Panc1 (cell line): ENCODE measurements at regions not wholly inside any gene's neighbourhood (a gene's known extent, or its start where the extent isn't known, plus 50 kb on each side); places are given as distances from the start of the nearest gene placed in this dataset.

Experiments used
- ATAC-seq: fragments of 200-7000 bp; cut with Tn5 transposase; 2 replicates; pipeline ENCODE4 v1.9.1; 2020; ENCODE audit warnings: mild to moderate bottlenecking, moderate library complexity
- BruUV-seq: library from RNA; stranded (reverse); fragments of 400-500 nt; replicated peaks from 2 replicates; lab custom pipeline; 2021; lab: Mats Ljungman, UMichigan
- CTCF ChIA-PET: fragments of 300-600 bp; sonication (Branson Sonifier 250); formaldehyde crosslinking; loops from one replicate; lab custom pipeline; 2022; ENCODE audit warnings: antibody characterized with exemption; lab: Charles Lee
- POLR2A ChIA-PET: fragments of 300-600 bp; sonication (Branson Sonifier 250); formaldehyde crosslinking; loops from one replicate; lab custom pipeline; 2022; ENCODE audit warnings: antibody characterized with exemption; lab: Charles Lee
- DNase-seq: peaks from one replicate; pipeline ENCODE4 v3.0.0-alpha.2; 2010; ENCODE audit warnings: low read depth, low spot score
- H3K27ac ChIP-seq: 2 replicates; pipeline ENCODE4 v1.5.1; 2011; ENCODE audit warnings: mild to moderate bottlenecking, low read length, inconsistent platforms
- H3K27me3 ChIP-seq: fragments of 200-500 bp; sonication (Bioruptor generic); 2 replicates; pipeline ENCODE4 v1.6.0; 2014; ENCODE audit warnings: low read length, inconsistent platforms; ENCODE audit not compliant: control insufficient read depth, insufficient read depth
- H3K36me3 ChIP-seq: fragments of 200-500 bp; sonication (Bioruptor generic); 2 replicates; pipeline ENCODE4 v1.5.1; 2014; ENCODE audit warnings: inconsistent platforms, mild to moderate bottlenecking, low read length, moderate library complexity; ENCODE audit not compliant: control insufficient read depth, insufficient read depth
- H3K4me1 ChIP-seq: 2 replicates; pipeline ENCODE4 v1.5.1; 2011; ENCODE audit warnings: inconsistent platforms, mild to moderate bottlenecking, low read length, moderate library complexity; ENCODE audit not compliant: control insufficient read depth, insufficient read depth
- H3K4me3 ChIP-seq, 2 experiments: 2 replicates each; pipeline ENCODE4 v1.5.1; 2011 to 2012; ENCODE audit warnings: low read depth in 2 of 2, low read length in 2 of 2, mild to moderate bottlenecking in 2 of 2, inconsistent platforms in 1 of 2, moderate library complexity in 1 of 2
- H3K9me3 ChIP-seq: fragments of 200-500 bp; sonication (Bioruptor generic); 2 replicates; pipeline ENCODE4 v1.5.1; 2014; ENCODE audit warnings: low read depth, mild to moderate bottlenecking, inconsistent platforms, low read length, moderate library complexity; ENCODE audit not compliant: control insufficient read depth, insufficient read depth
- CTCF ChIP-seq: fragments of 450-650 bp; IDR thresholded peaks from 2 replicates; pipeline ENCODE4 v1.5.1; 2017; ENCODE audit warnings: mild to moderate bottlenecking
- POLR2AphosphoS5 ChIP-seq: IDR thresholded peaks from 2 replicates; pipeline ENCODE4 v1.6.1; 2012; ENCODE audit warnings: mild to moderate bottlenecking, low read depth, low read length, moderate library complexity
- REST ChIP-seq, 2 experiments: IDR thresholded peaks; 2 replicates each; pipeline ENCODE4 v1.6.1; 2011 to 2012; ENCODE audit warnings: low read depth in 2 of 2, control low read depth in 1 of 2, low read length in 1 of 2, mild to moderate bottlenecking in 1 of 2, moderate library complexity in 1 of 2; ENCODE audit not compliant: insufficient read depth in 1 of 2
- SIN3A ChIP-seq: IDR thresholded peaks from 2 replicates; pipeline ENCODE4 v1.6.1; 2012; ENCODE audit warnings: low read depth, mild to moderate bottlenecking, low read length, moderate library complexity, borderline replicate concordance; ENCODE audit not compliant: insufficient read depth
- TCF7L2 ChIP-seq: IDR thresholded peaks from 2 replicates; pipeline ENCODE4 v1.6.1; 2011; ENCODE audit warnings: mild to moderate bottlenecking, low read depth, low read length, inconsistent platforms
- in situ Hi-C: cut with HindIII; loops from 2 replicates; pipeline ENCODE4 v1.10.0; 2016; ENCODE audit warnings: low sequenced_read_pairs, low pct_unique_long_range_greater_than_20kb
- intact Hi-C: fragments of 100-400 bp; cut with micrococcal nuclease; formaldehyde crosslinking; loops from one replicate; pipeline ENCODE4 v1.10.0; 2022; ENCODE audit not compliant: unreplicated experiment

- no peaks in the 10 kb centered on the region for H3K9me3 ChIP-seq
- ChIA-PET CTCF (no interaction called here), POLR2A (no interaction called here)
- H3K27ac ChIP-seq = no peak overlapping the region
- in situ Hi-C loops = no loop called here
- no TSS peak for BruUV-seq
- ATAC-seq (no peak), DNase-seq (no peak)
- H3K36me3 ChIP-seq = no peaks in the 10 kb centered on the region
- intact Hi-C loops = no loop called here
- H3K4me3 ChIP-seq = no peak overlapping the region
- H3K4me1 ChIP-seq = no peaks in the 10 kb centered on the region
- H3K27me3 ChIP-seq = no peaks in the 10 kb centered on the region
- no peak for TF ChIP-seq CTCF
- TF ChIP-seq SIN3A = no peak
- no peak for TF ChIP-seq REST (IDR thresholded peaks at IDR 0.05; ENCODE audit: insufficient read depth in 1 of 2, low read depth in 2 of 2, low read length in 1 of 2)
- no peak for TF ChIP-seq TCF7L2
- TF ChIP-seq POLR2AphosphoS5 = no peak
Measured at GRCh38 chr3:78424656-78425055, 1343.1 kb downstream of the ROBO1 start.

- ChIA-PET CTCF (no interaction called here), POLR2A (interaction anchor here (0.8 kb wide), 1 partner anchor 1068 kb away, joined by 3 read pairs; no protein-coding TSS in a partner anchor)
- H3K4me1 ChIP-seq = no peaks in the 10 kb centered on the region
- no TSS peak for BruUV-seq
- H3K9me3 ChIP-seq = no peaks in the 10 kb centered on the region
- DNase-seq (no peak), ATAC-seq (no peak)
- no peaks in the 10 kb centered on the region for H3K27me3 ChIP-seq
- H3K4me3 ChIP-seq = no peak overlapping the region
- in situ Hi-C loops = no loop called here
- H3K36me3 ChIP-seq = no peaks in the 10 kb centered on the region
- TF ChIP-seq SIN3A (no peak), REST (IDR thresholded peaks at IDR 0.05; ENCODE audit: insufficient read depth in 1 of 2, low read depth in 2 of 2, low read length in 1 of 2) (no peak), POLR2AphosphoS5 (no peak), TCF7L2 (no peak), CTCF (no peak)
- intact Hi-C loops = no loop called here
- H3K27ac ChIP-seq = no peak overlapping the region
Measured at GRCh38 chr3:78426454-78426853, 1341.3 kb downstream of the ROBO1 start.
